ENCODE measurements at regions not wholly inside any gene's neighbourhood (a gene's known extent, or its start where the extent isn't known, plus 50 kb on each side); places are given as distances from the start of the nearest gene placed in this dataset.

DNA sequence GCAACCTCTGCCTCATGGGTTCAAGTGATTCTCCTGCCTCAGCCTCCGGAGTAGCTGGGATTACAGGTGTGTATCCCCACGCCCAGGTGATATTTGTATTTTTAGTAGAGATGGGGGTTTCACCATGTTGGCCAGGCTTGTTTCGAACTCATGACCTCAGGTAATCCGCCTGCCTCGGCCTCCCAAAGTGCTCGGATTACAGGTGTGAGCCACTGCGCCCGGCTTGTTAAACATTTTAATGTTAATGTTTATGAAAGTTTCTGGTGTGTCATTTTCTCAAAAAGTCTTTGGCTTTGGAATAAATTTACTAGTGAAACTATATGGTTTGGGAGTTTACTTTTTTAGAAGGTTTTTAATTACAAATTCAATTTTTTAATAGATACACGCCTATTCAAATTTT, 698.8 kb downstream of the MECOM start:
- Histone ChIP-seq H3K4me3 (replicated peaks; ENCODE audit: insufficient read depth, low read length) (no peak overlapping the region), H3K27ac (replicated peaks) (no peak overlapping the region), H3K27me3 (ENCODE audit: insufficient read depth, poor library complexity, severe bottlenecking) (no peaks in the 10 kb centered on the region)
- DNase-seq (ENCODE audit: low read depth in 1 of 2, low spot score in 1 of 2), result no peak
- TF ChIP-seq, protein P1, sequence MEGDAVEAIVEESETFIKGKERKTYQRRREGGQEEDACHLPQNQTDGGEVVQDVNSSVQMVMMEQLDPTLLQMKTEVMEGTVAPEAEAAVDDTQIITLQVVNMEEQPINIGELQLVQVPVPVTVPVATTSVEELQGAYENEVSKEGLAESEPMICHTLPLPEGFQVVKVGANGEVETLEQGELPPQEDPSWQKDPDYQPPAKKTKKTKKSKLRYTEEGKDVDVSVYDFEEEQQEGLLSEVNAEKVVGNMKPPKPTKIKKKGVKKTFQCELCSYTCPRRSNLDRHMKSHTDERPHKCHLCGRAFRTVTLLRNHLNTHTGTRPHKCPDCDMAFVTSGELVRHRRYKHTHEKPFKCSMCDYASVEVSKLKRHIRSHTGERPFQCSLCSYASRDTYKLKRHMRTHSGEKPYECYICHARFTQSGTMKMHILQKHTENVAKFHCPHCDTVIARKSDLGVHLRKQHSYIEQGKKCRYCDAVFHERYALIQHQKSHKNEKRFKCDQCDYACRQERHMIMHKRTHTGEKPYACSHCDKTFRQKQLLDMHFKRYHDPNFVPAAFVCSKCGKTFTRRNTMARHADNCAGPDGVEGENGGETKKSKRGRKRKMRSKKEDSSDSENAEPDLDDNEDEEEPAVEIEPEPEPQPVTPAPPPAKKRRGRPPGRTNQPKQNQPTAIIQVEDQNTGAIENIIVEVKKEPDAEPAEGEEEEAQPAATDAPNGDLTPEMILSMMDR (IDR thresholded peaks at IDR 0.05; ENCODE audit: insufficient read depth, low read length), result no peak
- TF ChIP-seq, protein P2, sequence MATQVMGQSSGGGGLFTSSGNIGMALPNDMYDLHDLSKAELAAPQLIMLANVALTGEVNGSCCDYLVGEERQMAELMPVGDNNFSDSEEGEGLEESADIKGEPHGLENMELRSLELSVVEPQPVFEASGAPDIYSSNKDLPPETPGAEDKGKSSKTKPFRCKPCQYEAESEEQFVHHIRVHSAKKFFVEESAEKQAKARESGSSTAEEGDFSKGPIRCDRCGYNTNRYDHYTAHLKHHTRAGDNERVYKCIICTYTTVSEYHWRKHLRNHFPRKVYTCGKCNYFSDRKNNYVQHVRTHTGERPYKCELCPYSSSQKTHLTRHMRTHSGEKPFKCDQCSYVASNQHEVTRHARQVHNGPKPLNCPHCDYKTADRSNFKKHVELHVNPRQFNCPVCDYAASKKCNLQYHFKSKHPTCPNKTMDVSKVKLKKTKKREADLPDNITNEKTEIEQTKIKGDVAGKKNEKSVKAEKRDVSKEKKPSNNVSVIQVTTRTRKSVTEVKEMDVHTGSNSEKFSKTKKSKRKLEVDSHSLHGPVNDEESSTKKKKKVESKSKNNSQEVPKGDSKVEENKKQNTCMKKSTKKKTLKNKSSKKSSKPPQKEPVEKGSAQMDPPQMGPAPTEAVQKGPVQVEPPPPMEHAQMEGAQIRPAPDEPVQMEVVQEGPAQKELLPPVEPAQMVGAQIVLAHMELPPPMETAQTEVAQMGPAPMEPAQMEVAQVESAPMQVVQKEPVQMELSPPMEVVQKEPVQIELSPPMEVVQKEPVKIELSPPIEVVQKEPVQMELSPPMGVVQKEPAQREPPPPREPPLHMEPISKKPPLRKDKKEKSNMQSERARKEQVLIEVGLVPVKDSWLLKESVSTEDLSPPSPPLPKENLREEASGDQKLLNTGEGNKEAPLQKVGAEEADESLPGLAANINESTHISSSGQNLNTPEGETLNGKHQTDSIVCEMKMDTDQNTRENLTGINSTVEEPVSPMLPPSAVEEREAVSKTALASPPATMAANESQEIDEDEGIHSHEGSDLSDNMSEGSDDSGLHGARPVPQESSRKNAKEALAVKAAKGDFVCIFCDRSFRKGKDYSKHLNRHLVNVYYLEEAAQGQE (IDR thresholded peaks at IDR 0.05; ENCODE audit: insufficient replicate concordance, low read depth), result no peak
- TF ChIP-seq POLR2AphosphoS5 (IDR thresholded peaks at IDR 0.05; ENCODE audit: low read depth) (no peak), GABPA (IDR thresholded peaks at IDR 0.05; ENCODE audit: low read depth) (no peak), SPI1 (IDR thresholded peaks at IDR 0.05; ENCODE audit: borderline replicate concordance, low read depth) (no peak)

DNA sequence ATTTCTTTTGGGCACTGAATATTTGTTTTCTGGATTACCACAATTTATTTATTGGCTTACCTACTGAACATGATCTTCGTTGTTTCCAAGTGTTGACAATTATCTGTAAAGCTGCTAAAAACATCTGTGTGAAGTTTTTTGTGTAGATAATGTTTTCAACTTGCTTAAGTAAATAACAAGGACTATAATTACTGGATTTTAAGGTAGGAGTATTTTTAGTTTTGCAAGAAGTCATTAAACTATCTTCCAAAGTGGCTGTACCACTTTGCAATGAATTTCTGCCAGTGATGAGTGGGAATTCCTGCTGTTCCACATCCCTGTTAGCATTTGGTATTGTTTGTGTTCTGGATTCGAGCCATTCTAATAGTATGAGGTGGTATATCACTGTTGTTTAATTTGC, 702.2 kb downstream of the MECOM start:
- no peak for DNase-seq (ENCODE audit: low read depth in 1 of 2, low spot score in 1 of 2)
- H3K4me3 ChIP-seq (replicated peaks; ENCODE audit: insufficient read depth, low read length), result no peak overlapping the region
- no peak overlapping the region for H3K27ac ChIP-seq (replicated peaks)
- no peaks in the 10 kb centered on the region for H3K27me3 ChIP-seq (ENCODE audit: insufficient read depth, poor library complexity, severe bottlenecking)
- no peak for TF ChIP-seq GABPA (IDR thresholded peaks at IDR 0.05; ENCODE audit: low read depth)
- no peak for TF ChIP-seq SPI1 (IDR thresholded peaks at IDR 0.05; ENCODE audit: borderline replicate concordance, low read depth)
- no peak for TF ChIP-seq POLR2AphosphoS5 (IDR thresholded peaks at IDR 0.05; ENCODE audit: low read depth)
- TF ChIP-seq, protein P1 (IDR thresholded peaks at IDR 0.05; ENCODE audit: insufficient read depth, low read length), result no peak
- TF ChIP-seq, protein P2 (IDR thresholded peaks at IDR 0.05; ENCODE audit: insufficient replicate concordance, low read depth), result no peak

DNA sequence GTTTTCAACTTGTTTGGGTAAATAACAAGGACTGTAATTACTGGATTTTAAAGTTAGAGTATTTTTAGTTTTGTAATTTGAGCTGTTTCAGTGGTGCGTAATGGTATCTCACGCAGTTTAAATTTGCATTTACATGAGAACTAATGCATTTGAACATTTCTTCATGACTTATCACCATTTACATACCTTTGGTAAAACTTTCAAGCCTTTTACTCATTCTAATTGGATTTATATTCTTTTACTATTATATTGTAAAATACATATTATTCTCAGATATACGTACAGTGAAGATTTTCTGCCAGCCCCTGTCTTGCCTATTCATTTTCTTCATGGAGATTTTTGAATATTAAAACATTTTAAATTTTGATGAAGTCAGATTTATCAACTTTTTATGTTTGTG, 703.8 kb downstream of the MECOM start:
- no peak for DNase-seq (ENCODE audit: low read depth in 1 of 2, low spot score in 1 of 2)
- no peaks in the 10 kb centered on the region for H3K27me3 ChIP-seq (ENCODE audit: insufficient read depth, poor library complexity, severe bottlenecking)
- no peak overlapping the region for H3K27ac ChIP-seq (replicated peaks)
- no peak for TF ChIP-seq SPI1 (IDR thresholded peaks at IDR 0.05; ENCODE audit: borderline replicate concordance, low read depth)
- TF ChIP-seq, protein P1 (IDR thresholded peaks at IDR 0.05; ENCODE audit: insufficient read depth, low read length), result no peak
- no peak for TF ChIP-seq POLR2AphosphoS5 (IDR thresholded peaks at IDR 0.05; ENCODE audit: low read depth)
- TF ChIP-seq GABPA (IDR thresholded peaks at IDR 0.05; ENCODE audit: low read depth), result no peak
- TF ChIP-seq, protein P2 (IDR thresholded peaks at IDR 0.05; ENCODE audit: insufficient replicate concordance, low read depth), result no peak
- no peak overlapping the region for H3K4me3 ChIP-seq (replicated peaks; ENCODE audit: insufficient read depth, low read length)

All from HL-60 (cell line).